DOHH2 (cell line): ENCODE measurements at regions not wholly inside any gene's neighbourhood (a gene's known extent, or its start where the extent isn't known, plus 50 kb on each side); places are given as distances from the start of the nearest gene placed in this dataset.

Experiments used
- CTCF ChIP-seq: fragments of 200-600 bp; sonication (generic); IDR thresholded peaks from one replicate; pipeline ENCODE4 v1.5.1; 2014; ENCODE audit warnings: antibody characterized with exemption, mild to moderate bottlenecking, low read depth, low read length; ENCODE audit not compliant: poor library complexity, severe bottlenecking
- EZH2phosphoT487 ChIP-seq: fragments of 200-600 bp; sonication (generic); IDR thresholded peaks from 2 replicates; pipeline ENCODE4 v1.6.1; 2017; ENCODE audit warnings: borderline replicate concordance, mild to moderate bottlenecking, antibody characterized with exemption, low read length, moderate library complexity, mixed read lengths

GRCh38 chr4:156672492-156673305 lies 298.9 kb downstream of the PDGFC start:
- TF ChIP-seq CTCF: no peak
- TF ChIP-seq EZH2phosphoT487: no peak
